Gastroesophageal sphincter (tissue), 4 donors: ENCODE measurements at regions not wholly inside any gene's neighbourhood (a gene's known extent, or its start where the extent isn't known, plus 50 kb on each side); places are given as distances from the start of the nearest gene placed in this dataset.

ENCODE experiments used
- ATAC-seq: fragments of 150-250 bp; one replicate; pipeline ENCODE4 v1.9.1; 2016; ENCODE audit warnings: mild to moderate bottlenecking, moderate library complexity
- H3K27ac ChIP-seq, 4 donors: fragments of 200-600 bp; sonication (generic) in 3 of 4; 1 replicate in 3 of 4; 2 replicates in 1 of 4; pipeline ENCODE4 v1.5.1; 2016 to 2019
- H3K27me3 ChIP-seq: fragments of 200-600 bp; sonication (generic); one replicate; pipeline ENCODE4 v1.5.1; 2019
- H3K36me3 ChIP-seq, 2 donors: fragments of 200-600 bp; sonication (generic); one replicate each; pipeline ENCODE4 v1.5.1; 2019; ENCODE audit warnings: control low read depth in 1 of 2
- H3K4me1 ChIP-seq, 3 donors: fragments of 200-600 bp; sonication (generic); 1 replicate in 2 of 3; 2 replicates in 1 of 3; pipeline ENCODE4 v1.5.1; 2016 to 2019; ENCODE audit warnings: control low read depth in 2 of 3
- H3K4me3 ChIP-seq, 2 donors: fragments of 200-600 bp; sonication (generic); one replicate each; pipeline ENCODE4 v1.5.1; 2019; ENCODE audit warnings: mild to moderate bottlenecking in 1 of 2, moderate library complexity in 1 of 2
- H3K9me3 ChIP-seq, 3 donors: fragments of 200-600 bp; sonication (generic); one replicate each; pipeline ENCODE4 v1.5.1; 2017 to 2019; ENCODE audit warnings: control low read depth in 2 of 3
- CTCF ChIP-seq, 4 experiments: fragments of 200-600 bp in 2 of 4; fragments of 450-650 bp in 2 of 4; sonication (generic) in 1 of 4; IDR thresholded peaks; one replicate each; pipeline ENCODE4 v1.5.1; 2017 to 2019; ENCODE audit warnings: antibody characterized with exemption in 4 of 4, mild to moderate bottlenecking in 2 of 4, moderate library complexity in 2 of 4
- EP300 ChIP-seq: sonication (generic); formaldehyde crosslinking; IDR thresholded peaks from one replicate; pipeline ENCODE4 v1.6.1; 2017; ENCODE audit warnings: antibody characterized with exemption, mild to moderate bottlenecking
- POLR2A ChIP-seq, 2 donors: fragments of 450-650 bp; IDR thresholded peaks; one replicate each; pipeline ENCODE4 v1.6.1; 2017; ENCODE audit warnings: antibody characterized with exemption in 2 of 2, mild to moderate bottlenecking in 2 of 2, moderate library complexity in 1 of 2
- POLR2AphosphoS5 ChIP-seq: sonication (generic); formaldehyde crosslinking; IDR thresholded peaks from one replicate; pipeline ENCODE4 v1.6.1; 2017; ENCODE audit warnings: antibody characterized with exemption
- WGBS, 2 donors: methylation state at CpG; one replicate each; pipeline ENCODE4 v1.1.5; 2018; ENCODE audit warnings: low coverage in 1 of 2; 5-methylcytosine and 5-hydroxymethylcytosine counted together

- no peak for TF ChIP-seq POLR2AphosphoS5
- no peak for TF ChIP-seq POLR2A (IDR thresholded peaks at IDR 0.05)
- TF ChIP-seq EP300: no peak
- no peak for TF ChIP-seq CTCF (IDR thresholded peaks at IDR 0.05)
- Histone ChIP-seq H3K9me3 (peaks cover 0 to 4% (median 0%) of the 10 kb centered on the region in 3 donors), H3K4me1 (no peaks in the 10 kb centered on the region), H3K36me3 (no peaks in the 10 kb centered on the region), H3K27ac (no peak overlapping the region), H3K27me3 (no peaks in the 10 kb centered on the region), H3K4me3 (no peak overlapping the region)
- no peak for ATAC-seq
- WGBS, 2 donors: 58% methylated on average over 2 of the region's 3 CpGs; no CpG with 5 or more reads in 1 of the 2 donors
Measured at GRCh38 chr6:123716506-123716905, 79.8 kb upstream of the TRDN start.

- Histone ChIP-seq H3K9me3 (no peaks in the 10 kb centered on the region), H3K27ac (no peak overlapping the region), H3K4me1 (no peaks in the 10 kb centered on the region), H3K36me3 (no peaks in the 10 kb centered on the region), H3K27me3 (no peaks in the 10 kb centered on the region), H3K4me3 (no peak overlapping the region)
- TF ChIP-seq CTCF (IDR thresholded peaks at IDR 0.05) (peak; percentile 7 to 42 (median 33)), POLR2AphosphoS5 (no peak)
- 58% methylated on average over 2 to 5 of the region's 7 CpGs for WGBS, 2 donors
- ATAC-seq: no peak
Measured at GRCh38 chr6:123715006-123715863, 78.5 kb upstream of the TRDN start.

GRCh38 chr6:123712831-123713230, 76.1 kb upstream of the TRDN start:
- 73 to 92% methylated on average over 1 to 3 of the region's 3 CpGs for WGBS, 2 donors
- no peak for TF ChIP-seq EP300
- no peak for TF ChIP-seq POLR2A (IDR thresholded peaks at IDR 0.05)
- TF ChIP-seq POLR2AphosphoS5: no peak
- no peak for TF ChIP-seq CTCF (IDR thresholded peaks at IDR 0.05)

GRCh38 chr6:123702943-123703342, 66.2 kb upstream of the TRDN start:
- H3K4me3 ChIP-seq: no peak overlapping the region
- no peaks in the 10 kb centered on the region for H3K4me1 ChIP-seq
- no peaks in the 10 kb centered on the region for H3K9me3 ChIP-seq
- TF ChIP-seq CTCF (IDR thresholded peaks at IDR 0.05) (no peak), POLR2A (IDR thresholded peaks at IDR 0.05) (no peak), POLR2AphosphoS5 (no peak), EP300 (no peak)
- WGBS, 2 donors: 96 to 97% methylated on average over 3 of the region's 3 CpGs
- H3K27me3 ChIP-seq: no peaks in the 10 kb centered on the region
- H3K36me3 ChIP-seq: no peaks in the 10 kb centered on the region
- H3K27ac ChIP-seq: no peak overlapping the region
- no peak for ATAC-seq

More at GRCh38 chr6:123712831-123713230, 76.1 kb upstream of the TRDN start:
- Histone ChIP-seq H3K27me3 (no peaks in the 10 kb centered on the region), H3K27ac (no peak overlapping the region), H3K36me3 (no peaks in the 10 kb centered on the region), H3K4me1 (no peaks in the 10 kb centered on the region), H3K4me3 (no peak overlapping the region), H3K9me3 (no peaks in the 10 kb centered on the region)
- ATAC-seq: no peak

- no peak for TF ChIP-seq EP300
- no peak for TF ChIP-seq POLR2AphosphoS5
- no peak for TF ChIP-seq CTCF (IDR thresholded peaks at IDR 0.05)
- TF ChIP-seq POLR2A (IDR thresholded peaks at IDR 0.05): no peak
- 58% methylated on average over 1 of the region's 1 CpG; no CpG with 5 or more reads in 1 of the 2 donors for WGBS, 2 donors
Measured at GRCh38 chr6:123687864-123688263, 51.1 kb upstream of the TRDN start.

More at GRCh38 chr6:123687864-123688263, 51.1 kb upstream of the TRDN start:
- Histone ChIP-seq H3K27ac (no peak overlapping the region), H3K36me3 (no peaks in the 10 kb centered on the region), H3K4me1 (no peaks in the 10 kb centered on the region), H3K9me3 (no peaks in the 10 kb centered on the region), H3K27me3 (no peaks in the 10 kb centered on the region), H3K4me3 (no peak overlapping the region)
- ATAC-seq: no peak
